ENCODE measurements at regions not wholly inside any gene's neighbourhood (a gene's known extent, or its start where the extent isn't known, plus 50 kb on each side); places are given as distances from the start of the nearest gene placed in this dataset.

GRCh38 chr4:18480342-18480741, 458.8 kb upstream of the LCORL start:
- H3K4me1 ChIP-seq (ENCODE audit: insufficient read depth, low read length, poor library complexity, severe bottlenecking) = no peaks in the 10 kb centered on the region
- no peak overlapping the region for H2AFZ ChIP-seq (ENCODE audit: low read length)
- 0 out of 2 replicates have a peak, but pooled peaks cover 3% of the 10 kb centered on the region for H3K9me2 ChIP-seq (replicated peaks; ENCODE audit: low read depth, low read length)
- no peaks in the 10 kb centered on the region; the same call in 1 of the 2 replicates for H3K9me3 ChIP-seq (ENCODE audit: insufficient read depth, low read depth, low read length)
- no peaks in the 10 kb centered on the region for H3K36me3 ChIP-seq (ENCODE audit: insufficient read depth, low read length)
- H3K27me3 ChIP-seq (ENCODE audit: insufficient read depth, low read length, poor library complexity, severe bottlenecking) = no peaks in the 10 kb centered on the region
- no peak overlapping the region for H3K4me2 ChIP-seq (ENCODE audit: low read depth, low read length, poor library complexity, severe bottlenecking)
- no peak overlapping the region for H3K4me3 ChIP-seq (ENCODE audit: low read length, poor library complexity, severe bottlenecking)
- no peaks in the 10 kb centered on the region for H3K79me2 ChIP-seq (ENCODE audit: insufficient read depth, low read length)
- H3K9ac ChIP-seq (ENCODE audit: low read depth, low read length, poor library complexity, severe bottlenecking) = no peak overlapping the region
- H3F3A ChIP-seq (ENCODE audit: low read depth) = no peaks in the 10 kb centered on the region
- no peak for TF ChIP-seq CTCF (conservative IDR thresholded peaks at IDR 0.05; ENCODE audit: low read length)
- no peak for TF ChIP-seq EZH2phosphoT487 (IDR thresholded peaks at IDR 0.05; ENCODE audit: borderline replicate concordance)
- H4K20me1 ChIP-seq (ENCODE audit: insufficient read depth, low read length, poor library complexity, severe bottlenecking) = no peaks in the 10 kb centered on the region

GRCh38 chr4:18479825-18480224, 458.3 kb upstream of the LCORL start:
- no peak overlapping the region for H3K4me3 ChIP-seq (ENCODE audit: low read length, poor library complexity, severe bottlenecking)
- no peak overlapping the region for H2AFZ ChIP-seq (ENCODE audit: low read length)
- H4K20me1 ChIP-seq (ENCODE audit: insufficient read depth, low read length, poor library complexity, severe bottlenecking) = no peaks in the 10 kb centered on the region
- H3K27me3 ChIP-seq (ENCODE audit: insufficient read depth, low read length, poor library complexity, severe bottlenecking) = no peaks in the 10 kb centered on the region
- no peaks in the 10 kb centered on the region; the same call in 1 of the 2 replicates for H3K9me3 ChIP-seq (ENCODE audit: insufficient read depth, low read depth, low read length)
- TF ChIP-seq CTCF (conservative IDR thresholded peaks at IDR 0.05; ENCODE audit: low read length) = no peak
- no peak for TF ChIP-seq EZH2phosphoT487 (IDR thresholded peaks at IDR 0.05; ENCODE audit: borderline replicate concordance)
- H3K4me1 ChIP-seq (ENCODE audit: insufficient read depth, low read length, poor library complexity, severe bottlenecking) = no peaks in the 10 kb centered on the region
- no peaks in the 10 kb centered on the region for H3K79me2 ChIP-seq (ENCODE audit: insufficient read depth, low read length)
- no peaks in the 10 kb centered on the region for H3K36me3 ChIP-seq (ENCODE audit: insufficient read depth, low read length)
- H3K9ac ChIP-seq (ENCODE audit: low read depth, low read length, poor library complexity, severe bottlenecking) = no peak overlapping the region
- 0 out of 2 replicates have a peak, but pooled peaks cover 3% of the 10 kb centered on the region for H3K9me2 ChIP-seq (replicated peaks; ENCODE audit: low read depth, low read length)
- no peaks in the 10 kb centered on the region for H3F3A ChIP-seq (ENCODE audit: low read depth)
- H3K4me2 ChIP-seq (ENCODE audit: low read depth, low read length, poor library complexity, severe bottlenecking) = no peak overlapping the region

- no peaks in the 10 kb centered on the region for H3K79me2 ChIP-seq (ENCODE audit: insufficient read depth, low read length)
- H2AFZ ChIP-seq (ENCODE audit: low read length) = no peak overlapping the region
- no peak overlapping the region for H3K4me3 ChIP-seq (ENCODE audit: low read length, poor library complexity, severe bottlenecking)
- H3K9me2 ChIP-seq (replicated peaks; ENCODE audit: low read depth, low read length) = no peaks in the 10 kb centered on the region
- H3K4me1 ChIP-seq (ENCODE audit: insufficient read depth, low read length, poor library complexity, severe bottlenecking) = no peaks in the 10 kb centered on the region
- no peaks in the 10 kb centered on the region for H3K9me3 ChIP-seq (ENCODE audit: insufficient read depth, low read depth, low read length)
- no peaks in the 10 kb centered on the region for H3K36me3 ChIP-seq (ENCODE audit: insufficient read depth, low read length)
- TF ChIP-seq EZH2phosphoT487 (IDR thresholded peaks at IDR 0.05; ENCODE audit: borderline replicate concordance) (no peak), CTCF (conservative IDR thresholded peaks at IDR 0.05; ENCODE audit: low read length) (no peak)
- H3K9ac ChIP-seq (ENCODE audit: low read depth, low read length, poor library complexity, severe bottlenecking) = no peak overlapping the region
- no peaks in the 10 kb centered on the region for H3K27me3 ChIP-seq (ENCODE audit: insufficient read depth, low read length, poor library complexity, severe bottlenecking)
- H3F3A ChIP-seq (ENCODE audit: low read depth) = no peaks in the 10 kb centered on the region
- H3K4me2 ChIP-seq (ENCODE audit: low read depth, low read length, poor library complexity, severe bottlenecking) = no peak overlapping the region
- H4K20me1 ChIP-seq (ENCODE audit: insufficient read depth, low read length, poor library complexity, severe bottlenecking) = no peaks in the 10 kb centered on the region
These were observed 442.5 kb upstream of the LCORL start for GRCh38 chr4:18463987-18464559.

Measured in Loucy (cell line).